Endothelial cell (in vitro differentiated cells): ENCODE measurements at regions not wholly inside any gene's neighbourhood (a gene's known extent, or its start where the extent isn't known, plus 50 kb on each side); places are given as distances from the start of the nearest gene placed in this dataset.

Source experiments
- DNase-seq: peaks from one replicate; pipeline ENCODE4 v3.0.0; 2021; ENCODE audit warnings: low spot score
- H3K27ac Mint-ChIP-seq: one replicate; pipeline ENCODE4 v1.8.0; 2021; ENCODE audit warnings: mixed read lengths, inconsistent platforms; ENCODE audit not compliant: unreplicated experiment
- H3K27me3 Mint-ChIP-seq: one replicate; pipeline ENCODE4 v1.8.0; 2021; ENCODE audit warnings: mild to moderate bottlenecking, moderate library complexity, mixed read lengths, inconsistent platforms; ENCODE audit not compliant: unreplicated experiment
- H3K36me3 Mint-ChIP-seq: one replicate; pipeline ENCODE4 v1.8.0; 2021; ENCODE audit warnings: mild to moderate bottlenecking, low read depth, mixed read lengths, inconsistent platforms; ENCODE audit not compliant: unreplicated experiment
- H3K4me1 Mint-ChIP-seq: one replicate; pipeline ENCODE4 v1.8.0; 2021; ENCODE audit warnings: mild to moderate bottlenecking, mixed read lengths, inconsistent platforms; ENCODE audit not compliant: unreplicated experiment
- H3K4me3 Mint-ChIP-seq: one replicate; pipeline ENCODE4 v1.8.0; 2021; ENCODE audit warnings: mild to moderate bottlenecking, mixed read lengths, inconsistent platforms; ENCODE audit not compliant: unreplicated experiment
- H3K9me3 Mint-ChIP-seq: one replicate; pipeline ENCODE4 v1.8.0; 2021; ENCODE audit warnings: mixed read lengths, inconsistent platforms; ENCODE audit not compliant: unreplicated experiment
- CTCF ChIP-seq: fragments of 200-600 bp; sonication (generic); IDR thresholded peaks from one replicate; pipeline ENCODE4 v1.5.0; 2021; ENCODE audit warnings: antibody characterized with exemption; ENCODE audit not compliant: unreplicated experiment

- H3K36me3 Mint-ChIP-seq, result no peaks in the 10 kb centered on the region
- no peak overlapping the region for H3K27ac Mint-ChIP-seq
- no peaks in the 10 kb centered on the region for H3K4me1 Mint-ChIP-seq
- no peak for TF ChIP-seq CTCF
- H3K27me3 Mint-ChIP-seq, result peaks cover 3% of the 10 kb centered on the region
- no peak for DNase-seq
- H3K4me3 Mint-ChIP-seq, result no peak overlapping the region
- no peaks in the 10 kb centered on the region for H3K9me3 Mint-ChIP-seq
These were observed 89.5 kb upstream of the PLXNA2 start for GRCh38 chr1:208333676-208334075.

GRCh38 chr1:208335371-208336136, 91.4 kb upstream of the PLXNA2 start:
- DNase-seq, result no peak
- H3K27me3 Mint-ChIP-seq, result peaks cover 3% of the 10 kb centered on the region
- no peak overlapping the region for H3K4me3 Mint-ChIP-seq
- H3K27ac Mint-ChIP-seq, result no peak overlapping the region
- H3K9me3 Mint-ChIP-seq, result no peaks in the 10 kb centered on the region
- no peaks in the 10 kb centered on the region for H3K36me3 Mint-ChIP-seq
- no peak for TF ChIP-seq CTCF
- H3K4me1 Mint-ChIP-seq, result no peaks in the 10 kb centered on the region

GRCh38 chr1:208336137-208336518, 91.9 kb upstream of the PLXNA2 start:
- Mint-ChIP-seq H3K27me3 (peaks cover 3% of the 10 kb centered on the region), H3K36me3 (no peaks in the 10 kb centered on the region), H3K4me1 (no peaks in the 10 kb centered on the region), H3K4me3 (no peak overlapping the region), H3K27ac (no peak overlapping the region), H3K9me3 (no peaks in the 10 kb centered on the region)
- TF ChIP-seq CTCF, result no peak
- DNase-seq, result no peak

GRCh38 chr1:208339911-208340310, 95.7 kb upstream of the PLXNA2 start:
- no peaks in the 10 kb centered on the region for H3K36me3 Mint-ChIP-seq
- no peaks in the 10 kb centered on the region for H3K27me3 Mint-ChIP-seq
- H3K27ac Mint-ChIP-seq, result no peak overlapping the region

More at GRCh38 chr1:208339911-208340310, 95.7 kb upstream of the PLXNA2 start:
- no peak for DNase-seq
- Mint-ChIP-seq H3K9me3 (no peaks in the 10 kb centered on the region), H3K4me1 (no peaks in the 10 kb centered on the region), H3K4me3 (no peak overlapping the region)
- no peak for TF ChIP-seq CTCF
